Peyer's patch (tissue), 4 donors: ENCODE measurements at regions not wholly inside any gene's neighbourhood (a gene's known extent, or its start where the extent isn't known, plus 50 kb on each side); places are given as distances from the start of the nearest gene placed in this dataset.
"Not testable (repeated sequence)": the region's sequence is repeated elsewhere in the genome, so short reads cannot be mapped to it uniquely, and the experiment has no call there.

Source experiments
- DNase-seq, 3 donors: peaks; one replicate each; pipeline ENCODE4 v3.0.0-alpha.2; 2017 to 2019
- H3K27ac ChIP-seq, 4 donors: fragments of 200-600 bp; sonication (generic); one replicate each; pipeline ENCODE4 v1.5.1; 2016 to 2019
- H3K27me3 ChIP-seq, 2 donors: fragments of 200-600 bp; sonication (generic); one replicate each; pipeline ENCODE4 v1.5.1; 2019
- H3K36me3 ChIP-seq, 3 donors: fragments of 200-600 bp; sonication (generic); one replicate each; pipeline ENCODE4 v1.5.1; 2016 to 2019
- H3K4me1 ChIP-seq, 4 donors: fragments of 200-600 bp; sonication (generic); one replicate each; pipeline ENCODE4 v1.5.1; 2016 to 2019
- H3K4me3 ChIP-seq, 4 donors: fragments of 200-600 bp; sonication (generic); 1 replicate in 3 of 4; 2 replicates in 1 of 4; pipeline ENCODE4 v1.5.1; 2016 to 2019; ENCODE audit warnings: mild to moderate bottlenecking in 1 of 4
- H3K9me3 ChIP-seq, 4 donors: fragments of 200-600 bp; sonication (generic); one replicate each; pipeline ENCODE4 v1.5.1; 2016 to 2019; ENCODE audit warnings: mild to moderate bottlenecking in 1 of 4
- CTCF ChIP-seq, 6 experiments: fragments of 450-650 bp in 4 of 6; fragments of 200-600 bp in 2 of 6; sonication (generic) in 1 of 6; IDR thresholded peaks; one replicate each; pipeline ENCODE4 v1.5.1; 2017 to 2019; ENCODE audit warnings: antibody characterized with exemption in 6 of 6, mild to moderate bottlenecking in 3 of 6, moderate library complexity in 1 of 6
- POLR2A ChIP-seq, 2 donors: fragments of 450-650 bp; IDR thresholded peaks; one replicate each; pipeline ENCODE4 v1.5.1; 2017; ENCODE audit warnings: antibody characterized with exemption in 2 of 2, mild to moderate bottlenecking in 2 of 2, moderate library complexity in 2 of 2

- H3K4me3 ChIP-seq: no peak overlapping the region
- H3K4me1 ChIP-seq: no peaks in the 10 kb centered on the region
- H3K27ac ChIP-seq: no peak overlapping the region
- no peaks in the 10 kb centered on the region for H3K9me3 ChIP-seq
- no peak for DNase-seq
- H3K27me3 ChIP-seq: no peaks in the 10 kb centered on the region
- TF ChIP-seq POLR2A (IDR thresholded peaks at IDR 0.05) (no peak), CTCF (IDR thresholded peaks at IDR 0.05) (no peak)
- no peaks in the 10 kb centered on the region for H3K36me3 ChIP-seq
Measured at GRCh38 chr6:67698534-67698933, 936.5 kb upstream of the ADGRB3 start.

GRCh38 chr6:67694127-67694526 is 941.0 kb upstream of the ADGRB3 start:
- Histone ChIP-seq H3K4me1 (no peaks in the 10 kb centered on the region), H3K9me3 (no peaks in the 10 kb centered on the region), H3K36me3 (no peaks in the 10 kb centered on the region), H3K27ac (no peak overlapping the region), H3K27me3 (no peaks in the 10 kb centered on the region), H3K4me3 (no peak overlapping the region)
- DNase-seq: no peak
- no peak for TF ChIP-seq POLR2A (IDR thresholded peaks at IDR 0.05)

- no peaks in the 10 kb centered on the region for H3K27me3 ChIP-seq
- no peaks in the 10 kb centered on the region for H3K36me3 ChIP-seq
- no peaks in the 10 kb centered on the region for H3K4me1 ChIP-seq
- no peaks in the 10 kb centered on the region for H3K9me3 ChIP-seq
- no peak for TF ChIP-seq CTCF (IDR thresholded peaks at IDR 0.05)
- TF ChIP-seq POLR2A (IDR thresholded peaks at IDR 0.05): no peak
- H3K27ac ChIP-seq: no peak overlapping the region
- no peak overlapping the region for H3K4me3 ChIP-seq
- DNase-seq: no peak
Measured at GRCh38 chr6:67689329-67689728, 945.8 kb upstream of the ADGRB3 start.

GRCh38 chr6:67687396-67687795 is 947.7 kb upstream of the ADGRB3 start:
- Histone ChIP-seq H3K4me1 (no peaks in the 10 kb centered on the region), H3K27me3 (no peaks in the 10 kb centered on the region), H3K4me3 (no peak overlapping the region), H3K27ac (no peak overlapping the region), H3K36me3 (no peaks in the 10 kb centered on the region), H3K9me3 (no peaks in the 10 kb centered on the region)
- TF ChIP-seq CTCF (IDR thresholded peaks at IDR 0.05) (no peak), POLR2A (IDR thresholded peaks at IDR 0.05) (no peak)
- no peak for DNase-seq

GRCh38 chr6:67686225-67686624 is 948.9 kb upstream of the ADGRB3 start:
- H3K27ac ChIP-seq, H3K9me3 ChIP-seq, H3K4me3 ChIP-seq, DNase-seq, H3K36me3 ChIP-seq, H3K4me1 ChIP-seq, H3K27me3 ChIP-seq: not testable (repeated sequence)

- TF ChIP-seq POLR2A (IDR thresholded peaks at IDR 0.05): no peak
- no peak for TF ChIP-seq CTCF (IDR thresholded peaks at IDR 0.05)
- Histone ChIP-seq H3K27me3 (no peaks in the 10 kb centered on the region), H3K27ac (no peak overlapping the region), H3K4me3 (no peak overlapping the region), H3K4me1 (no peaks in the 10 kb centered on the region), H3K9me3 (no peaks in the 10 kb centered on the region), H3K36me3 (no peaks in the 10 kb centered on the region)
- no peak for DNase-seq
Measured at GRCh38 chr6:67683960-67684359, 951.1 kb upstream of the ADGRB3 start.

GRCh38 chr6:67680297-67680932 is 954.7 kb upstream of the ADGRB3 start:
- H3K4me1 ChIP-seq: no peaks in the 10 kb centered on the region
- TF ChIP-seq CTCF (IDR thresholded peaks at IDR 0.05) (no peak), POLR2A (IDR thresholded peaks at IDR 0.05) (no peak)
- H3K27ac ChIP-seq: no peak overlapping the region
- H3K4me3 ChIP-seq: no peak overlapping the region
- no peak for DNase-seq
- no peaks in the 10 kb centered on the region for H3K9me3 ChIP-seq
- H3K27me3 ChIP-seq: no peaks in the 10 kb centered on the region
- H3K36me3 ChIP-seq: no peaks in the 10 kb centered on the region
